ENCODE measurements at regions not wholly inside any gene's neighbourhood (a gene's known extent, or its start where the extent isn't known, plus 50 kb on each side); places are given as distances from the start of the nearest gene placed in this dataset.

GRCh38 chr15:72851586-72851985 is 68.0 kb upstream of the ADPGK start:
- TF ChIP-seq, protein P1, sequence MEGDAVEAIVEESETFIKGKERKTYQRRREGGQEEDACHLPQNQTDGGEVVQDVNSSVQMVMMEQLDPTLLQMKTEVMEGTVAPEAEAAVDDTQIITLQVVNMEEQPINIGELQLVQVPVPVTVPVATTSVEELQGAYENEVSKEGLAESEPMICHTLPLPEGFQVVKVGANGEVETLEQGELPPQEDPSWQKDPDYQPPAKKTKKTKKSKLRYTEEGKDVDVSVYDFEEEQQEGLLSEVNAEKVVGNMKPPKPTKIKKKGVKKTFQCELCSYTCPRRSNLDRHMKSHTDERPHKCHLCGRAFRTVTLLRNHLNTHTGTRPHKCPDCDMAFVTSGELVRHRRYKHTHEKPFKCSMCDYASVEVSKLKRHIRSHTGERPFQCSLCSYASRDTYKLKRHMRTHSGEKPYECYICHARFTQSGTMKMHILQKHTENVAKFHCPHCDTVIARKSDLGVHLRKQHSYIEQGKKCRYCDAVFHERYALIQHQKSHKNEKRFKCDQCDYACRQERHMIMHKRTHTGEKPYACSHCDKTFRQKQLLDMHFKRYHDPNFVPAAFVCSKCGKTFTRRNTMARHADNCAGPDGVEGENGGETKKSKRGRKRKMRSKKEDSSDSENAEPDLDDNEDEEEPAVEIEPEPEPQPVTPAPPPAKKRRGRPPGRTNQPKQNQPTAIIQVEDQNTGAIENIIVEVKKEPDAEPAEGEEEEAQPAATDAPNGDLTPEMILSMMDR (IDR thresholded peaks at IDR 0.05) = no peak
- no peak overlapping the region for H3K27ac ChIP-seq (ENCODE audit: low read length)

GRCh38 chr15:72850833-72851232 is 67.3 kb upstream of the ADPGK start:
- Histone ChIP-seq H3K27me3 (ENCODE audit: control insufficient read depth, insufficient read depth, low read length) (no peaks in the 10 kb centered on the region), H3K36me3 (ENCODE audit: control insufficient read depth, insufficient read depth, low read length) (no peaks in the 10 kb centered on the region), H3K9me3 (ENCODE audit: control insufficient read depth, insufficient read depth, low read length) (no peaks in the 10 kb centered on the region), H3K4me1 (ENCODE audit: control insufficient read depth, insufficient read depth, low read length) (peaks cover 4% of the 10 kb centered on the region), H3K4me3 (ENCODE audit: low read length) (no peak overlapping the region), H3K27ac (ENCODE audit: low read length) (no peak overlapping the region)
- H3K27me3 Mint-ChIP-seq (ENCODE audit: low read depth in 2 of 2) = peaks cover 37 to 55% of the 10 kb centered on the region in 2 donors
- TF ChIP-seq, protein P1 (IDR thresholded peaks at IDR 0.05) = no peak
- no peak overlapping the region for H3K4me3 Mint-ChIP-seq
- intact Hi-C loops (cut with micrococcal nuclease) = no loop called here
- peaks cover 7 to 8% of the 10 kb centered on the region in 2 donors for H3K4me1 Mint-ChIP-seq
- no peak overlapping the region for H3K27ac Mint-ChIP-seq
- WGBS (ENCODE audit: insufficient coverage) = 63% methylated on average over 3 of the region's 3 CpGs
- ATAC-seq (no peak), DNase-seq (no peak)
- H3K9me3 Mint-ChIP-seq = no peaks in the 10 kb centered on the region
- no peaks in the 10 kb centered on the region for H3K36me3 Mint-ChIP-seq

More at GRCh38 chr15:72851586-72851985, 68.0 kb upstream of the ADPGK start:
- no peaks in the 10 kb centered on the region for H3K36me3 Mint-ChIP-seq
- Histone ChIP-seq H3K4me3 (ENCODE audit: low read length) (no peak overlapping the region), H3K36me3 (ENCODE audit: control insufficient read depth, insufficient read depth, low read length) (no peaks in the 10 kb centered on the region), H3K9me3 (ENCODE audit: control insufficient read depth, insufficient read depth, low read length) (no peaks in the 10 kb centered on the region), H3K27me3 (ENCODE audit: control insufficient read depth, insufficient read depth, low read length) (no peaks in the 10 kb centered on the region), H3K4me1 (ENCODE audit: control insufficient read depth, insufficient read depth, low read length) (peaks cover 4% of the 10 kb centered on the region)
- H3K9me3 Mint-ChIP-seq = no peaks in the 10 kb centered on the region
- peaks cover 7 to 8% of the 10 kb centered on the region in 2 donors for H3K4me1 Mint-ChIP-seq
- H3K27me3 Mint-ChIP-seq (ENCODE audit: low read depth in 2 of 2) = peaks cover 30 to 48% of the 10 kb centered on the region in 2 donors
- ATAC-seq (no peak), DNase-seq (no peak)
- H3K27ac Mint-ChIP-seq = no peak overlapping the region
- H3K4me3 Mint-ChIP-seq = no peak overlapping the region
- 80% methylated on average over 8 of the region's 8 CpGs for WGBS (ENCODE audit: insufficient coverage)
- intact Hi-C loops (cut with micrococcal nuclease) = no loop called here

GRCh38 chr15:72847806-72848205 is 64.2 kb upstream of the ADPGK start:
- Histone ChIP-seq H3K9me3 (ENCODE audit: control insufficient read depth, insufficient read depth, low read length) (no peaks in the 10 kb centered on the region), H3K27me3 (ENCODE audit: control insufficient read depth, insufficient read depth, low read length) (no peaks in the 10 kb centered on the region), H3K4me3 (ENCODE audit: low read length) (no peak overlapping the region), H3K27ac (ENCODE audit: low read length) (no peak overlapping the region), H3K4me1 (ENCODE audit: control insufficient read depth, insufficient read depth, low read length) (peaks cover 10% of the 10 kb centered on the region), H3K36me3 (ENCODE audit: control insufficient read depth, insufficient read depth, low read length) (no peaks in the 10 kb centered on the region)
- Mint-ChIP-seq H3K4me1 (peaks cover 11 to 13% of the 10 kb centered on the region in 2 donors), H3K4me3 (no peak overlapping the region), H3K9me3 (no peaks in the 10 kb centered on the region), H3K36me3 (peaks cover 8% of the 10 kb centered on the region), H3K27ac (no peak overlapping the region), H3K27me3 (ENCODE audit: low read depth in 2 of 2) (peaks cover 31 to 55% of the 10 kb centered on the region in 2 donors)
- WGBS (ENCODE audit: insufficient coverage) = 68% methylated on average over 3 of the region's 3 CpGs
- TF ChIP-seq, protein P1 (IDR thresholded peaks at IDR 0.05) = no peak
- intact Hi-C loops (cut with micrococcal nuclease) = no loop called here
- no peak for DNase-seq
- no peak for ATAC-seq

- intact Hi-C loops (cut with micrococcal nuclease) = no loop called here
- Histone ChIP-seq H3K4me1 (ENCODE audit: control insufficient read depth, insufficient read depth, low read length) (peaks cover 10% of the 10 kb centered on the region), H3K27ac (ENCODE audit: low read length) (no peak overlapping the region), H3K27me3 (ENCODE audit: control insufficient read depth, insufficient read depth, low read length) (no peaks in the 10 kb centered on the region), H3K4me3 (ENCODE audit: low read length) (no peak overlapping the region), H3K9me3 (ENCODE audit: control insufficient read depth, insufficient read depth, low read length) (no peaks in the 10 kb centered on the region), H3K36me3 (ENCODE audit: control insufficient read depth, insufficient read depth, low read length) (no peaks in the 10 kb centered on the region)
- TF ChIP-seq, protein P1 (IDR thresholded peaks at IDR 0.05) = no peak
- Mint-ChIP-seq H3K9me3 (no peaks in the 10 kb centered on the region), H3K4me3 (no peak overlapping the region), H3K27me3 (ENCODE audit: low read depth in 2 of 2) (peaks cover 31 to 56% of the 10 kb centered on the region in 2 donors), H3K36me3 (peaks cover 8% of the 10 kb centered on the region), H3K27ac (no peak overlapping the region), H3K4me1 (peaks cover 11 to 13% of the 10 kb centered on the region in 2 donors)
- WGBS (ENCODE audit: insufficient coverage) = 66% methylated on average over 4 of the region's 4 CpGs
- no peak for ATAC-seq
- no peak for DNase-seq
Observed at GRCh38 chr15:72847033-72847432, 63.5 kb upstream of the ADPGK start.

Data from natural killer cell (primary cell).